ENCODE measurements at regions not wholly inside any gene's neighbourhood (a gene's known extent, or its start where the extent isn't known, plus 50 kb on each side); places are given as distances from the start of the nearest gene placed in this dataset.
"Not testable (repeated sequence)": the region's sequence is repeated elsewhere in the genome, so short reads cannot be mapped to it uniquely, and the experiment has no call there.

GRCh38 chr17:13851889-13852288 is 217.4 kb upstream of the COX10 start:
- ChIA-PET CTCF (no interaction called here), POLR2A (no interaction called here)
- DNase-seq (ENCODE audit: extremely low spot score) = no peak
- no peak for TF ChIP-seq L3MBTL2 (conservative IDR thresholded peaks at IDR 0.05)
- no peak for TF ChIP-seq ZNF384 (IDR thresholded peaks at IDR 0.05)
- TF ChIP-seq BHLHE40 (IDR thresholded peaks at IDR 0.05; ENCODE audit: borderline replicate concordance) = no peak
- TF ChIP-seq SP1 (IDR thresholded peaks at IDR 0.05) = no peak
- no peak for TF ChIP-seq CTBP1 (IDR thresholded peaks at IDR 0.05; ENCODE audit: borderline replicate concordance)
- TF ChIP-seq LEF1 (IDR thresholded peaks at IDR 0.05; ENCODE audit: borderline replicate concordance) = no peak
- no peak for TF ChIP-seq FOXK2 (IDR thresholded peaks at IDR 0.05)
- TF ChIP-seq ARNT (IDR thresholded peaks at IDR 0.05) = no peak
- TF ChIP-seq TARDBP (IDR thresholded peaks at IDR 0.05) = no peak
- TF ChIP-seq HDGF (IDR thresholded peaks at IDR 0.05; ENCODE audit: borderline replicate concordance) = no peak
- no peak for TF ChIP-seq SUZ12 (IDR thresholded peaks at IDR 0.05)
- TF ChIP-seq, protein P1, sequence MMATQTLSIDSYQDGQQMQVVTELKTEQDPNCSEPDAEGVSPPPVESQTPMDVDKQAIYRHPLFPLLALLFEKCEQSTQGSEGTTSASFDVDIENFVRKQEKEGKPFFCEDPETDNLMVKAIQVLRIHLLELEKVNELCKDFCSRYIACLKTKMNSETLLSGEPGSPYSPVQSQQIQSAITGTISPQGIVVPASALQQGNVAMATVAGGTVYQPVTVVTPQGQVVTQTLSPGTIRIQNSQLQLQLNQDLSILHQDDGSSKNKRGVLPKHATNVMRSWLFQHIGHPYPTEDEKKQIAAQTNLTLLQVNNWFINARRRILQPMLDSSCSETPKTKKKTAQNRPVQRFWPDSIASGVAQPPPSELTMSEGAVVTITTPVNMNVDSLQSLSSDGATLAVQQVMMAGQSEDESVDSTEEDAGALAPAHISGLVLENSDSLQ (IDR thresholded peaks at IDR 0.05) = no peak
- no peak for TF ChIP-seq FOXA1 (IDR thresholded peaks at IDR 0.05)
- no peak for TF ChIP-seq FOXM1 (IDR thresholded peaks at IDR 0.05; ENCODE audit: borderline replicate concordance)
- TF ChIP-seq ELF4 (IDR thresholded peaks at IDR 0.05) = no peak
- TF ChIP-seq NFRKB (IDR thresholded peaks at IDR 0.05) = no peak

GRCh38 chr17:13855730-13856129 is 213.6 kb upstream of the COX10 start:
- CTCF ChIA-PET = interaction anchor here (0.7 kb wide), 1 partner anchor 559 kb away, joined by 3 read pairs; no protein-coding TSS in a partner anchor
- POLR2A ChIA-PET = not testable (repeated sequence)

GRCh38 chr17:13862346-13862745 is 207.0 kb upstream of the COX10 start:
- ChIA-PET POLR2A (no interaction called here), CTCF (no interaction called here)
- no peak for TF ChIP-seq NFRKB (IDR thresholded peaks at IDR 0.05)
- TF ChIP-seq, protein P1 (IDR thresholded peaks at IDR 0.05) = no peak
- no peak for TF ChIP-seq HDGF (IDR thresholded peaks at IDR 0.05; ENCODE audit: borderline replicate concordance)
- TF ChIP-seq FOXA1 (IDR thresholded peaks at IDR 0.05) = no peak
- no peak for TF ChIP-seq LEF1 (IDR thresholded peaks at IDR 0.05; ENCODE audit: borderline replicate concordance)
- TF ChIP-seq TARDBP (IDR thresholded peaks at IDR 0.05) = no peak
- TF ChIP-seq ARNT (IDR thresholded peaks at IDR 0.05) = no peak
- TF ChIP-seq L3MBTL2 (conservative IDR thresholded peaks at IDR 0.05) = no peak
- TF ChIP-seq ELF4 (IDR thresholded peaks at IDR 0.05) = no peak
- TF ChIP-seq FOXM1 (IDR thresholded peaks at IDR 0.05; ENCODE audit: borderline replicate concordance) = no peak
- TF ChIP-seq ZNF384 (IDR thresholded peaks at IDR 0.05) = no peak
- TF ChIP-seq CTBP1 (IDR thresholded peaks at IDR 0.05; ENCODE audit: borderline replicate concordance) = no peak
- TF ChIP-seq SP1 (IDR thresholded peaks at IDR 0.05) = no peak
- no peak for DNase-seq (ENCODE audit: extremely low spot score)

More at GRCh38 chr17:13855730-13856129, 213.6 kb upstream of the COX10 start:
- not testable (repeated sequence) for DNase-seq (ENCODE audit: extremely low spot score)

GRCh38 chr17:13863436-13863835 is 205.9 kb upstream of the COX10 start:
- TF ChIP-seq SP1 (IDR thresholded peaks at IDR 0.05) (no peak), L3MBTL2 (conservative IDR thresholded peaks at IDR 0.05) (no peak), TARDBP (IDR thresholded peaks at IDR 0.05) (no peak), ZNF384 (IDR thresholded peaks at IDR 0.05) (no peak), FOXM1 (IDR thresholded peaks at IDR 0.05; ENCODE audit: borderline replicate concordance) (no peak), CTBP1 (IDR thresholded peaks at IDR 0.05; ENCODE audit: borderline replicate concordance) (no peak), ELF4 (IDR thresholded peaks at IDR 0.05) (no peak), FOXK2 (IDR thresholded peaks at IDR 0.05) (no peak), FOXA1 (IDR thresholded peaks at IDR 0.05) (no peak), NFRKB (IDR thresholded peaks at IDR 0.05) (no peak), BHLHE40 (IDR thresholded peaks at IDR 0.05; ENCODE audit: borderline replicate concordance) (no peak), LEF1 (IDR thresholded peaks at IDR 0.05; ENCODE audit: borderline replicate concordance) (no peak), HDGF (IDR thresholded peaks at IDR 0.05; ENCODE audit: borderline replicate concordance) (no peak)
- TF ChIP-seq, protein P1 (IDR thresholded peaks at IDR 0.05) = no peak
- DNase-seq (ENCODE audit: extremely low spot score) = no peak
- ChIA-PET POLR2A (no interaction called here), CTCF (no interaction called here)

- TF ChIP-seq NFRKB (IDR thresholded peaks at IDR 0.05) (no peak), FOXM1 (IDR thresholded peaks at IDR 0.05; ENCODE audit: borderline replicate concordance) (no peak), L3MBTL2 (conservative IDR thresholded peaks at IDR 0.05) (no peak), CTBP1 (IDR thresholded peaks at IDR 0.05; ENCODE audit: borderline replicate concordance) (no peak), LEF1 (IDR thresholded peaks at IDR 0.05; ENCODE audit: borderline replicate concordance) (no peak), HDGF (IDR thresholded peaks at IDR 0.05; ENCODE audit: borderline replicate concordance) (no peak), ZNF384 (IDR thresholded peaks at IDR 0.05) (no peak), BHLHE40 (IDR thresholded peaks at IDR 0.05; ENCODE audit: borderline replicate concordance) (no peak)
- CTCF ChIA-PET = no interaction called here
- POLR2A ChIA-PET = no interaction called here
- no peak for DNase-seq (ENCODE audit: extremely low spot score)
These were observed 204.8 kb upstream of the COX10 start for GRCh38 chr17:13864521-13864920.

DNA sequence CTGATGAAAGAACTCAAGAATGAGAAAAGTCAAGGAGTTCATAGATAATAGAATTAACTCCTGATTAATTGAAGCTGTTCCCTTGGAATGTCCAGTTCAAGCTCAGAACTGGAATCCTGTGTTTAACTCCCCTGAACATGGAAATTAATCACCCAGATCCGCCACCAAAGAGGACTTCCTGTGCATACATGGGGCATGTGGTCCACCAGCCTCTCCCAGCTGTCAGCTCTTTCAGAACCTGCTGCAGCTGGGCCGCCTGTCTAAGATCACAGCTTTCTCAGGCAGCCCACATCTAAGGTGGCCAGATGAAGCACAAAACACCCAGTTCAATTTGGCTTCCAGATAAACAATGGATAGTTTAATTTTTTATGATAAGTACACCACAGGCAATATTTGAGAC is 203.7 kb upstream of the COX10 start:
- TF ChIP-seq SP1 (IDR thresholded peaks at IDR 0.05) (no peak), BHLHE40 (IDR thresholded peaks at IDR 0.05; ENCODE audit: borderline replicate concordance) (no peak), FOXA1 (IDR thresholded peaks at IDR 0.05) (no peak), ELF4 (IDR thresholded peaks at IDR 0.05) (no peak), CTBP1 (IDR thresholded peaks at IDR 0.05; ENCODE audit: borderline replicate concordance) (no peak), ARNT (IDR thresholded peaks at IDR 0.05) (no peak), SUZ12 (IDR thresholded peaks at IDR 0.05) (no peak), HDGF (IDR thresholded peaks at IDR 0.05; ENCODE audit: borderline replicate concordance) (no peak), LEF1 (IDR thresholded peaks at IDR 0.05; ENCODE audit: borderline replicate concordance) (no peak), ZNF384 (IDR thresholded peaks at IDR 0.05) (no peak), FOXM1 (IDR thresholded peaks at IDR 0.05; ENCODE audit: borderline replicate concordance) (no peak)
- CTCF ChIA-PET = no interaction called here
- POLR2A ChIA-PET = no interaction called here
- DNase-seq (ENCODE audit: extremely low spot score) = no peak
